BE2C (cell line): ENCODE measurements at regions not wholly inside any gene's neighbourhood (a gene's known extent, or its start where the extent isn't known, plus 50 kb on each side); places are given as distances from the start of the nearest gene placed in this dataset.
"Not testable (repeated sequence)": the region's sequence is repeated elsewhere in the genome, so short reads cannot be mapped to it uniquely, and the experiment has no call there.

Experiments used
- DNase-seq: peaks from one replicate; pipeline ENCODE4 v3.0.0-alpha.2; 2020
- H3K27me3 ChIP-seq: fragments of 250-450 bp; sonication (Bioruptor Pico); 2 replicates; pipeline ENCODE4 v1.5.1; 2020; ENCODE audit warnings: mild to moderate bottlenecking
- H3K36me3 ChIP-seq: fragments of 250-450 bp; sonication (Bioruptor Pico); 2 replicates; pipeline ENCODE4 v1.5.1; 2020; ENCODE audit warnings: mild to moderate bottlenecking
- H3K4me1 ChIP-seq: fragments of 250-450 bp; sonication (Bioruptor Pico); 2 replicates; pipeline ENCODE4 v1.5.1; 2020
- H3K4me3 ChIP-seq: 2 replicates; pipeline ENCODE4 v1.5.1; 2011; ENCODE audit warnings: low read depth, low read length
- H3K9me3 ChIP-seq: fragments of 250-450 bp; sonication (Bioruptor Pico); 2 replicates; pipeline ENCODE4 v1.5.1; 2020
- CTCF ChIP-seq: IDR thresholded peaks from 2 replicates; pipeline ENCODE4 v1.5.1; 2012; ENCODE audit warnings: mild to moderate bottlenecking, low read depth, low read length

DNA sequence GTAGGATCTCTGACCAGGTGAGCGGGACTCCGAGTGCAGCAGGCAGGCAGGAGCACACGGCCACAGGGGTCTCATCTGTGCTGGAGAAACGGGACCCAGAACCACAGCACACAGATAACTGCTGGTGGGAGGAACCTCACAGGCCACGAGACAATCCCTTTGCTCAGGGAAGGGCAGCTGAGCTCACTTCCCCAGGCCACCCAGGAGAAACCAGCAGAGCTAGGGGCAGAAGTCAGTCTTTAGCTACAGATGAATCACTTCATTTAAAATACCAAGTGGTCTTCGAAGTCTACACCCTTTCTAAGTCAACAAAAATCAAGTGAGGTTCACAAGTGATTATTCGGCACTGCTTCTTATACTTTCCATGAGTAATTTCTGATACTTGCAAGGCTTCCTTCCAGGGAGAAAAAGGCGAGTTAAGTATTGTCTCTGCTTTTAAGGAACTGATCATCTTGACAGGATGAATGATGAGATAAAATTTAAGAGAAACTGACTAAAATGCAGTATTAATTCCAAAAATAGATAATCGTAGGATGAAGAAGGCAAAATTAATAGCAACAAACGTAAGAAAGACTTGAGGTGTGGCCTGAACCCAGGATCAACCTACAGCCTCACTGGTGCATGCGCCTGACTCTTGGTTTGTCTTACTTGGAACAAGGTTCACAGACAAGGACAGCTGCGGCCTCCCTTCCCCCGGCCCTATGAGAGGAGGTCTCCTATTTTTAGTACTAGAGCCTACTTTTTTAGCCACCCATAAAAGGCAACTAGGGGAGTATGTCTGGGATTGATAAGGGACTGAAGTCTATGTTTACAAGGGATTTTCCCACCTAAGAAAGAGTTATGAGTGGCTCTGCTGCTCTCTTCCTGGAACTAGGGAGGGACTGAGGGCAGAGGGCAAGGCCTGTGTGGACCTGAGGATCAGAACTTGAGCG, 233.6 kb downstream of the TTLL2 start:
- Histone ChIP-seq H3K4me3 (no peak overlapping the region), H3K4me1 (no peaks in the 10 kb centered on the region), H3K36me3 (no peaks in the 10 kb centered on the region), H3K27me3 (no peaks in the 10 kb centered on the region), H3K9me3 (no peaks in the 10 kb centered on the region)
- DNase-seq, result no peak
- TF ChIP-seq CTCF, result no peak

DNA sequence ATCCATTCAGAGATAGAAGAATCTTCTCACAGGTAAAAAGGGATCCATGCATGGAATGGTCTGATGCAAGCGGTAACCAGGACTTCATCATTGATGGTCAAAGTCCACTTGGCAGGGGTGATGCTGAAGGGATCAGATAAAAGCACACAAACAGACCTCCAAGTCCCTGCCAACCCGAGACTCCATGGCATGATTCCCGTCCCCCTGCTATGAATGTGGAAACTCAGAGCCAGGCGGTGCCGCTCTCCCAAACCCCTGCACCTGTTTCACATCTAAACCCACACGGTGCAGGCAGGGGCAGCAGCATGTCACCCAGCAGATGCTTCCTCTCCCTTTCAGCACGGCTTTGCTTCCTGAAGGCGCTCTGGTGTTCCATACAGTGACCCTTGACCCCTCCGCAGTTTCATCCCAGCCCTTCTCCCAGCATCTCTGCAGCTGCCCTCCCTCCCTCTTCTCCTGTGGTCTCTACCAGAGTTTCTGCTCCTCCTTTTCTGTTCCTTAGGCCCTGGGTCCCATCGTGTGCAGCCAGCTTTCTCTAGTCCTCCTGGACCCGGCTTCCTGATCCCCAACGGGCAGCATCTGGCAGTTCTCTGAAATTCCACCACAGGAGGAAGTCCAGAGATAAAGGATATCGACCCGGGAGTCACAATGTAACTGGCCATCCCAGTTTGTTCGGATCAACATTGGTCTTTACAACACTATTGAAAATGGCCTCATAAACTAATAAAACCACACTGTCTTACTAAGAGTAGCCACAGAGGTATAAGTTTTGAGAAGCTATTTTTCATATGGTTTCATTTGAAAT, 235.0 kb downstream of the TTLL2 start:
- no peak for TF ChIP-seq CTCF
- Histone ChIP-seq H3K4me3 (no peak overlapping the region), H3K4me1 (no peaks in the 10 kb centered on the region), H3K27me3 (no peaks in the 10 kb centered on the region), H3K9me3 (no peaks in the 10 kb centered on the region), H3K36me3 (no peaks in the 10 kb centered on the region)
- DNase-seq, result no peak

DNA sequence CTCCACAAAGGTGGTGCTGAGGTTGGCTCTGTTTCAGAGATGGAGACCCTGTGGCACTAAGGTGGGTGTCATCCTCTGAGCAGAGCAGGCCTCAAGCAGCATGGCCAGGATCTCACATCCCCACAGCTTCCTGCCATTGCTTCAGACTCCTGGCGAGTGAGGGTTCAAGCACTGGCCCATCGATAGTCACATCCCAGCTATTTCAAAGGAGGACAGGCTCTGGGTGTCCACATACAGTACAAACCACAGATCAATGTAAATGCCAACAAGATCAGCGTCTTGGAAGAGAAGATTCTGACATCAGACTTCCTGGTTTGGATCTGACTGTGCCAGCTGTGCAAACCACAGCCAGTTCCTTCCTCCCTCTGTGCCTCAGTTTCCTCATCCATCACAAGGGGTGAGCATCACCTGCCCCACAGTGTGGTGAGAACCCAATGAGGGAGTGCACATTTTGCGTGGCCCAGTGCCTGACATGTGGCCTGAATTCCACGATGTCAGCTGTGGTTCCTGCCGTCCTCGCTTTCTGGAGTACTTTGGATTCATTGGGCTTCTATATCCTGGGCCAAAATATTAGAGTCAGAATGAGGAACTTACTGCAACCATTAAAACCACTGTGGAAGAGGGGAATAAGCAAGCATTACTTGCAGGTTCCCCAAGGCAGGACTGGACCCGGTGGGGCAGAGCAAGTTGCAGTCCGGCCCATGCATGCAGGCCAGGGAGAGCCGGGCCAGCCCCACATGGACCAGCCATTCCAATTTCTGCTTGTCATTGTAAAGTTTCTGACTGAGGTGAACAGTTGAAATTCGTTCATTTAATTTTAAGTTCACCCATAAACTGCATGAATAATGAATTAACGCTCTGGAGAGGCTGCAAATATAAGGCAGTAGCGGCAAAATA, 236.0 kb downstream of the TTLL2 start:
- no peak for TF ChIP-seq CTCF
- Histone ChIP-seq H3K36me3 (no peaks in the 10 kb centered on the region), H3K4me1 (no peaks in the 10 kb centered on the region), H3K4me3 (no peak overlapping the region), H3K9me3 (no peaks in the 10 kb centered on the region), H3K27me3 (no peaks in the 10 kb centered on the region)
- DNase-seq, result no peak

GRCh38 chr6:167562862-167563261, 238.0 kb downstream of the TTLL2 start:
- not testable (repeated sequence) for H3K9me3 ChIP-seq, H3K4me3 ChIP-seq, DNase-seq, H3K36me3 ChIP-seq, H3K4me1 ChIP-seq, H3K27me3 ChIP-seq

GRCh38 chr6:167564416-167565250, 239.7 kb downstream of the TTLL2 start:
- Histone ChIP-seq H3K9me3 (no peaks in the 10 kb centered on the region), H3K27me3 (no peaks in the 10 kb centered on the region), H3K36me3 (no peaks in the 10 kb centered on the region), H3K4me1 (no peaks in the 10 kb centered on the region), H3K4me3 (no peak overlapping the region)
- DNase-seq, result no peak
- TF ChIP-seq CTCF, result no peak
